ENCODE measurements at regions not wholly inside any gene's neighbourhood (a gene's known extent, or its start where the extent isn't known, plus 50 kb on each side); places are given as distances from the start of the nearest gene placed in this dataset.

GRCh38 chr5:124134941-124135340, 611.5 kb downstream of the ZNF608 start:
- H3K36me3 ChIP-seq = no peaks in the 10 kb centered on the region
- H3K4me1 ChIP-seq = no peaks in the 10 kb centered on the region
- intact Hi-C loops (cut with DNase I) = no loop called here
- TF ChIP-seq POLR2A (IDR thresholded peaks at IDR 0.05) = no peak
- TF ChIP-seq CTCF (IDR thresholded peaks at IDR 0.05) = no peak
- no peak overlapping the region for H3K27ac ChIP-seq
- WGBS, 2 donors = 65 to 73% methylated on average over 2 of the region's 2 CpGs
- DNase-seq = no peak
- no peaks in the 10 kb centered on the region for H3K27me3 ChIP-seq
- no peaks in the 10 kb centered on the region for H3K9me3 ChIP-seq
- no peak overlapping the region for H3K4me3 ChIP-seq (replicated peaks in 1 of 3)

DNA sequence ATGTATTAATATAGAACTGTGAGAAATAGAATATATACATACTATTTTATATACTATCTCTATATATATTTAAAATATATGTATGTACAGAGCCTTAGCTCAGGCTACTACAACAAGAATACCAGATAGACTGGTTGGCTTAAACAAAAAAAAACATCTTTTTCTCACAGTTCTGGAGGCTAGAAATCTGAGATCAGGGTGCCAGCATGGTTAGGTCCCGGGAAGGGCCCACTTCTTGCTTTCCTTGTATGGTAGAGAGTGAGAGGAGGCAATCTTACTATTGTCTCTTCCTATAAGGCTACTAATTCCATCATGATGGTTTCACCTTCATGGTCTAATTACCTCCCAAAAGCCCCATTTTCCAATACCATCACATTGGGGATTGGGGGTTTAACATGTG, 613.0 kb downstream of the ZNF608 start:
- no peaks in the 10 kb centered on the region for H3K4me1 ChIP-seq
- H3K36me3 ChIP-seq = no peaks in the 10 kb centered on the region
- intact Hi-C loops (cut with DNase I) = no loop called here
- no peaks in the 10 kb centered on the region for H3K27me3 ChIP-seq
- TF ChIP-seq CTCF (IDR thresholded peaks at IDR 0.05) = no peak
- whole genome bisulfite sequencing, 2 donors = 88 to 97% methylated on average over 1 of the region's 1 CpG
- H3K9me3 ChIP-seq = no peaks in the 10 kb centered on the region
- no peak overlapping the region for H3K4me3 ChIP-seq (replicated peaks in 1 of 3)
- no peak for DNase-seq
- H3K27ac ChIP-seq = no peak overlapping the region

GRCh38 chr5:124132843-124133242, 613.6 kb downstream of the ZNF608 start:
- no peak for DNase-seq

DNA sequence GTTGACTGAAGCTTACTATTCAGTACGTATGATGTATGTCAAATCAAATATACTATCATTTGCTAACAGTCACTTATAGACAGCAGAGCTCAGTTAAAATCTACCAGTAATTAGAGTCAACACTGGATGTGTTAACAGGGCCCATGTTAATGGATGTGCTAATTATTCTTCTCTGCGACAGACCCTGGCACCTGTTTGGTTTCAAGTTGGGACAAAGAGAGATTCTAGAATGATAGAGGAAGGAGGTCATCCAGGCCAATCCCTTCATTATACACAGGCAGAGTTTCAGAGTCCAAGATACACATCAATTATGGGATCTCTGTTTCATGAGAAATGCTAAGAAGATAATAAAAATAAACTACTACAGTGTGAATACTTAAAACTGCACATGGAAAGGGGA, 615.0 kb downstream of the ZNF608 start:
- H3K27me3 ChIP-seq = no peaks in the 10 kb centered on the region
- no peaks in the 10 kb centered on the region for H3K9me3 ChIP-seq
- no peaks in the 10 kb centered on the region for H3K4me1 ChIP-seq
- TF ChIP-seq CTCF (IDR thresholded peaks at IDR 0.05) (no peak), POLR2A (IDR thresholded peaks at IDR 0.05) (no peak)
- no peak overlapping the region for H3K27ac ChIP-seq
- no peak for DNase-seq
- H3K4me3 ChIP-seq (replicated peaks in 1 of 3) = no peak overlapping the region
- H3K36me3 ChIP-seq = no peaks in the 10 kb centered on the region
- intact Hi-C loops (cut with DNase I) = no loop called here
- WGBS, 2 donors = 89 to 93% methylated on average over 2 of the region's 2 CpGs

More at GRCh38 chr5:124132843-124133242, 613.6 kb downstream of the ZNF608 start:
- H3K4me3 ChIP-seq (replicated peaks in 1 of 3) = no peak overlapping the region
- TF ChIP-seq POLR2A (IDR thresholded peaks at IDR 0.05) (no peak), CTCF (IDR thresholded peaks at IDR 0.05) (no peak)
- H3K27ac ChIP-seq = no peak overlapping the region
- intact Hi-C loops (cut with DNase I) = no loop called here
- no peaks in the 10 kb centered on the region for H3K4me1 ChIP-seq
- H3K36me3 ChIP-seq = no peaks in the 10 kb centered on the region
- no peaks in the 10 kb centered on the region for H3K9me3 ChIP-seq
- H3K27me3 ChIP-seq = no peaks in the 10 kb centered on the region

GRCh38 chr5:124130816-124131215, 615.6 kb downstream of the ZNF608 start:
- H3K27ac ChIP-seq = no peak overlapping the region
- no peaks in the 10 kb centered on the region for H3K4me1 ChIP-seq
- DNase-seq = no peak
- TF ChIP-seq CTCF (IDR thresholded peaks at IDR 0.05) = no peak
- no peak for TF ChIP-seq POLR2A (IDR thresholded peaks at IDR 0.05)
- WGBS, 2 donors = 80 to 95% methylated on average over 6 of the region's 6 CpGs
- H3K27me3 ChIP-seq = no peaks in the 10 kb centered on the region
- H3K36me3 ChIP-seq = no peaks in the 10 kb centered on the region
- no peak overlapping the region for H3K4me3 ChIP-seq (replicated peaks in 1 of 3)
- intact Hi-C loops (cut with DNase I) = no loop called here
- H3K9me3 ChIP-seq = no peaks in the 10 kb centered on the region

Measured in thyroid gland (tissue), 4 donors.